K562 (cell line): ENCODE measurements at regions not wholly inside any gene's neighbourhood (a gene's known extent, or its start where the extent isn't known, plus 50 kb on each side); places are given as distances from the start of the nearest gene placed in this dataset.
"Not testable (repeated sequence)": the region's sequence is repeated elsewhere in the genome, so short reads cannot be mapped to it uniquely, and the experiment has no call there.

Source experiments
- ATAC-seq: fragments of 200-7000 bp; cut with Tn5 transposase; 3 replicates; pipeline ENCODE4 v1.9.1; 2020; ENCODE audit warnings: moderate library complexity
- BruUV-seq: library from RNA; stranded (reverse); fragments of 400-500 nt; replicated peaks from 2 replicates; lab custom pipeline; 2021; lab: Mats Ljungman, UMichigan
- CTCF ChIA-PET: fragments of 300-600 bp; formaldehyde crosslinking; extraction: SDS; loops from one replicate; lab custom pipeline; 2021; ENCODE audit warnings: low intra/inter-chr PET ratio; lab: Yijun Ruan, JAX
- POLR2A ChIA-PET: fragments of 300-600, 350-650 bp; sonication (Branson Sonifier 250); formaldehyde crosslinking; extraction: SDS; loops from one replicate; lab custom pipeline; 2021; ENCODE audit warnings: antibody characterized with exemption, inconsistent platforms; lab: Yijun Ruan, JAX
- DNase-seq, 4 experiments: peaks; one replicate each; pipeline versions ENCODE4 v3.0.0 to v3.0.0-alpha.2; 2011 to 2018; ENCODE audit warnings: low spot score in 3 of 4, mixed read lengths in 3 of 4; ENCODE audit errors: extremely low read depth in 1 of 4
- FAIRE-seq: peaks from 2 replicates; lab custom pipeline; 2011; peaks lifted over from hg19 to GRCh38; lab: Jason Lieb, UNC
- H2AFZ ChIP-seq: 2 replicates; pipeline ENCODE4 v1.6.0; 2011; ENCODE audit warnings: low read depth, low read length, control low read depth, inconsistent platforms
- H3K27ac ChIP-seq: fragments of 200-600 bp; 3 replicates; pipeline ENCODE4 v1.8.0; 2011; ENCODE audit warnings: low read depth, mild to moderate bottlenecking, control low read depth, inconsistent platforms, low read length, moderate library complexity, mixed read lengths; ENCODE audit errors: extremely low read depth
- H3K27me3 ChIP-seq, 2 experiments: fragments of 300-600 bp in 1 of 2; 2 replicates in 1 of 2; 3 replicates in 1 of 2; pipeline versions ENCODE4 v1.6.0 to v1.8.0; 2011; ENCODE audit warnings: inconsistent platforms in 2 of 2, low read length in 2 of 2, mild to moderate bottlenecking in 1 of 2, mixed read lengths in 1 of 2, moderate library complexity in 1 of 2; ENCODE audit not compliant: control insufficient read depth in 2 of 2, insufficient read depth in 2 of 2
- H3K36me3 ChIP-seq: fragments of 300-600 bp; 3 replicates; pipeline ENCODE4 v1.8.0; 2011; ENCODE audit warnings: mild to moderate bottlenecking, low read length, inconsistent platforms; ENCODE audit not compliant: control insufficient read depth, insufficient read depth
- H3K4me1 ChIP-seq, 2 experiments: fragments of 200-600 bp in 1 of 2; replicated peaks in 1 of 2; 2 replicates in 1 of 2; 3 replicates in 1 of 2; pipeline versions ENCODE4 v1.5.1 to v1.8.0; 2011; ENCODE audit warnings: inconsistent platforms in 2 of 2, low read length in 2 of 2, mild to moderate bottlenecking in 1 of 2, mixed read lengths in 1 of 2, moderate library complexity in 1 of 2; ENCODE audit not compliant: control insufficient read depth in 2 of 2, insufficient read depth in 2 of 2
- H3K4me2 ChIP-seq: 2 replicates; pipeline ENCODE4 v1.6.1; 2011; ENCODE audit warnings: low read length, control low read depth, inconsistent platforms, mixed read lengths; ENCODE audit not compliant: insufficient read depth
- H3K4me3 ChIP-seq: fragments of 200-600 bp; sonication (generic), shearing (Covaris generic); 2 replicates; pipeline ENCODE4 v1.5.1; 2016; ENCODE audit warnings: control low read depth, inconsistent platforms
- H3K79me2 ChIP-seq: fragments of 200-600 bp; 3 replicates; pipeline ENCODE4 v1.8.0; 2011; ENCODE audit warnings: low read length, inconsistent platforms; ENCODE audit not compliant: control insufficient read depth, insufficient read depth
- H3K9ac ChIP-seq, 2 experiments: 2 replicates each; pipeline versions ENCODE4 v1.6.0 to v1.6.1; 2011; ENCODE audit warnings: low read depth in 2 of 2, low read length in 2 of 2, control low read depth in 1 of 2, inconsistent platforms in 1 of 2, mild to moderate bottlenecking in 1 of 2, mixed read lengths in 1 of 2; ENCODE audit not compliant: insufficient read depth in 1 of 2
- H3K9me1 ChIP-seq: one replicate; pipeline ENCODE4 v1.6.0; 2011; ENCODE audit warnings: inconsistent platforms, mild to moderate bottlenecking, low read length, moderate library complexity; ENCODE audit not compliant: control insufficient read depth, insufficient read depth
- H3K9me3 ChIP-seq: replicated peaks from 2 replicates; pipeline ENCODE4 v1.5.1; 2011; ENCODE audit warnings: low read depth, low read length, inconsistent platforms; ENCODE audit not compliant: control insufficient read depth, insufficient read depth
- H4K20me1 ChIP-seq: replicated peaks from 2 replicates; pipeline ENCODE4 v1.6.1; 2011; ENCODE audit warnings: low read length, inconsistent platforms, mixed read lengths; ENCODE audit not compliant: control insufficient read depth, insufficient read depth
- GATAD2A ChIP-seq: fragments of 450-650 bp; IDR thresholded peaks from 2 replicates; pipeline ENCODE4 v1.6.1; 2017
- IRF2 ChIP-seq: sonication (generic); formaldehyde crosslinking; IDR thresholded peaks from 2 replicates; pipeline ENCODE4 v1.8.1; 2022; ENCODE audit warnings: mild to moderate bottlenecking, missing genetic modification reagents
- MAZ ChIP-seq, 2 experiments: fragments of 450-650 bp in 1 of 2; sonication (generic) in 1 of 2; formaldehyde crosslinking; IDR thresholded peaks in 1 of 2; conservative IDR thresholded peaks in 1 of 2; 2 replicates each; pipeline versions ENCODE4 v1.4.0 to v1.5.0; 2020; ENCODE audit warnings: mild to moderate bottlenecking in 1 of 2, missing genetic modification reagents in 1 of 2
- MEF2D ChIP-seq: conservative IDR thresholded peaks from 2 replicates; pipeline ENCODE4 v1.6.1; 2016; ENCODE audit warnings: low read depth, missing genetic modification characterization, missing compliant biosample characterization
- NR0B1 ChIP-seq: fragments of 450-650 bp; IDR thresholded peaks from one replicate; pipeline ENCODE4 v1.6.1; 2018; ENCODE audit warnings: mild to moderate bottlenecking, moderate library complexity; ENCODE audit not compliant: partially characterized antibody
- NR2C1 ChIP-seq, 2 experiments: fragments of 450-650 bp; IDR thresholded peaks; 2 replicates each; pipeline ENCODE4 v1.6.1; 2017; ENCODE audit warnings: mild to moderate bottlenecking in 2 of 2, antibody characterized with exemption in 1 of 2, inconsistent platforms in 1 of 2, missing compliant biosample characterization in 1 of 2, missing genetic modification characterization in 1 of 2
- POLR2B ChIP-seq: fragments of 450-650 bp; IDR thresholded peaks from 2 replicates; pipeline ENCODE4 v1.6.1; 2018; ENCODE audit warnings: low read depth; ENCODE audit not compliant: partially characterized antibody
- RBM25 ChIP-seq: fragments of 200-400 bp; formaldehyde crosslinking; IDR thresholded peaks from 2 replicates; pipeline ENCODE4 v1.6.1; 2018; ENCODE audit warnings: low read length, low read depth, moderate library complexity; ENCODE audit not compliant: severe bottlenecking
- ZNF561 ChIP-seq: fragments of 450-650 bp; formaldehyde crosslinking; conservative IDR thresholded peaks from 2 replicates; pipeline ENCODE4 v1.4.0; 2020; ENCODE audit warnings: mild to moderate bottlenecking, moderate library complexity
- WGBS: fragments of 100-300 bp; shearing (Covaris generic); methylation state at CpG from one replicate; pipeline ENCODE4 v1.1.6; 2016; ENCODE audit warnings: low coverage, mixed read lengths; ENCODE audit not compliant: insufficient coverage; ENCODE audit errors: missing lambda C conversion rate; 5-methylcytosine and 5-hydroxymethylcytosine counted together
- in situ Hi-C: fragments of 300-500 bp; cut with MboI; formaldehyde crosslinking; loops from 4 replicates; pipeline ENCODE4 v1.15.0; 2018; ENCODE audit warnings: inconsistent platforms, mixed read lengths
- intact Hi-C: fragments of 100-400 bp; cut with micrococcal nuclease; formaldehyde crosslinking; loops from 2 replicates; pipeline ENCODE4 v1.14.2; 2022
- TF ChIP-seq, protein P1 (sequence below), 2 experiments: fragments of 250-450 bp in 1 of 2; fragments of 450-650 bp in 1 of 2; sonication (Bioruptor Pico) in 1 of 2; IDR thresholded peaks; 2 replicates each; pipeline versions ENCODE4 v1.6.1 to v1.8.0; 2016 to 2021; ENCODE audit warnings: mild to moderate bottlenecking in 2 of 2, moderate library complexity in 2 of 2, missing compliant biosample characterization in 1 of 2, missing genetic modification characterization in 1 of 2

DNA sequence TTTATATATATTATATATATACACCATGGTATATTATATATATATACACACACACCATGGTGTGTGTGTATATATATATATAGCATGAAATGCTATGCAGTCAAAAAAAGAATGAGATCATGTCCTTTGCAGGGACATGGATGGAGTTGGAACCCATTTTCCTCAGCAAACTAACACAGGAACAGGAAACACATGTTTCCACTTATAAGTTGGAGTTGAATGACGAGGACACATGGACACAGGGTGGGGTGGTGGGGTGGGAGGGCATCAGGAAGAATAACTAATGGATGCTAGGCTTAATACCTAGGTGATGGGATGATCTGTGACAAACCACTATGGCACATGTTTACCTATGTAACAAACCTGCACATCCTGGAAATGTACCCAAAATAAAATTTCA is 293.6 kb upstream of the NDST3 start (continued):
- TF ChIP-seq MEF2D (tag) (no peak), IRF2 (CRISPR knock-in tag) (no peak)
- TF ChIP-seq, all 486 proteins: peak for 0

DNA sequence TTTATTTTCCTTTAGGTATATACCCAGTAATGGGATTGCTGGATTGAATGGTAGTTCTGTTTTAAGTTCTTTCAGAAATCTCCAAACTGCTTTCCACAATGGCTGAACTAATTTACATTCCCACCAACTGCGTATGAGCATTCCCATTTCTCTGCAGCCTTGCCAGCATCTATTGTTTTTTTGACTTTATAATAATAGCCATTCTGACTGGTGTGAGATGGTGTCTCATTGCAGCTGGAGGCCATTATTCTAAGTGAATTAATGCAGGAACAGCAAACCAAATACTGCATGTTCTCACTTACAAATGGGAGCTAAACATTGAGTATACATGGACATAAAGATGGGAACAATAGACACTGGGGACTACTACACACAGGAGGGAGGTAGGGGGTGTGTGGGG is 288.9 kb upstream of the NDST3 start:
- POLR2A ChIA-PET, H4K20me1 ChIP-seq, H3K4me2 ChIP-seq, H3K4me1 ChIP-seq, H3K9ac ChIP-seq, FAIRE-seq, H3K4me3 ChIP-seq, H2AFZ ChIP-seq, H3K36me3 ChIP-seq, H3K27ac ChIP-seq, H3K9me3 ChIP-seq, H3K27me3 ChIP-seq, intact Hi-C loops, in situ Hi-C loops, H3K9me1 ChIP-seq, BruUV-seq, CTCF ChIA-PET, ATAC-seq, DNase-seq, H3K79me2 ChIP-seq: not testable (repeated sequence)
- WGBS: 0% methylated on average over 1 of the region's 1 CpG

DNA sequence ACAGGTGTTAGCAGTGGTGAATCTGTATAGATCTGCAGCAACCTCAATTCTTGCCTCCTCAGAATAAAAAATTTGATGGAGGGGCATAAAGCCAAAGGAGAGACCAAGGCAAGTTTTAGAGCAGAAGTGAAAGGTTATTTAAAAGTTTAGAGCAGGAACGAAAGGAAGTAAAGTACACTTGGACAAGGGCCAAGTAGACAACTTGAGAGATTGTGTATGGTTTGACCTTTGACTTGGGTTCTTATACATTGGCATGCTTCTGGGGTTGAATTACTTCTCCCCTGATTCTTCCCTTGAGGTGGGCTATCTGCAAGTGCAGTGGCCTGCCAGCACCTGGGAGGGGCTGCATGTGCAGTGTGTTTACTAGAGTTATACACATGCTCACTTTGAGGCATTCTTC is 278.8 kb upstream of the NDST3 start:
- no peaks in the 10 kb centered on the region for H3K79me2 ChIP-seq
- DNase-seq (no peak), FAIRE-seq (no peak), ATAC-seq (no peak)
- intact Hi-C loops (no loop called here), in situ Hi-C loops (no loop called here)
- H2AFZ ChIP-seq: no peak overlapping the region
- no TSS peak for BruUV-seq
- ChIA-PET POLR2A (no interaction called here), CTCF (no interaction called here)
- no peaks in the 10 kb centered on the region for H3K9me1 ChIP-seq
- H3K27me3 ChIP-seq: no peaks in the 10 kb centered on the region
- H3K9me3 ChIP-seq: no peaks in the 10 kb centered on the region
- no peaks in the 10 kb centered on the region for H3K36me3 ChIP-seq
- H3K4me1 ChIP-seq: no peaks in the 10 kb centered on the region
- no peaks in the 10 kb centered on the region for H4K20me1 ChIP-seq
- H3K9ac ChIP-seq: no peak overlapping the region
- no peak overlapping the region for H3K4me2 ChIP-seq
- H3K27ac ChIP-seq: no peak overlapping the region
- WGBS: 0% methylated on average over 1 of the region's 1 CpG
- no peak overlapping the region for H3K4me3 ChIP-seq
- TF ChIP-seq NR0B1 (no peak), RBM25 (no peak), NR2C1 (IDR thresholded peaks at IDR 0.05) (no peak), NR2C1 (tag; IDR thresholded peaks at IDR 0.05) (no peak), GATAD2A (no peak), ZNF561 (CRISPR knock-in tag) (no peak), POLR2B (no peak), MAZ (CRISPR knock-in tag; conservative IDR thresholded peaks at IDR 0.05 in 1 of 2, IDR thresholded peaks at IDR 0.05 in 1 of 2) (no peak)
- TF ChIP-seq, protein P1, sequence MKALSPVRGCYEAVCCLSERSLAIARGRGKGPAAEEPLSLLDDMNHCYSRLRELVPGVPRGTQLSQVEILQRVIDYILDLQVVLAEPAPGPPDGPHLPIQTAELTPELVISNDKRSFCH (CRISPR knock-in tag; IDR thresholded peaks at IDR 0.05): no peak
- TF ChIP-seq, protein P1 (tag; IDR thresholded peaks at IDR 0.05): no peak
